ENCODE measurements at regions not wholly inside any gene's neighbourhood (a gene's known extent, or its start where the extent isn't known, plus 50 kb on each side); places are given as distances from the start of the nearest gene placed in this dataset.

DNA sequence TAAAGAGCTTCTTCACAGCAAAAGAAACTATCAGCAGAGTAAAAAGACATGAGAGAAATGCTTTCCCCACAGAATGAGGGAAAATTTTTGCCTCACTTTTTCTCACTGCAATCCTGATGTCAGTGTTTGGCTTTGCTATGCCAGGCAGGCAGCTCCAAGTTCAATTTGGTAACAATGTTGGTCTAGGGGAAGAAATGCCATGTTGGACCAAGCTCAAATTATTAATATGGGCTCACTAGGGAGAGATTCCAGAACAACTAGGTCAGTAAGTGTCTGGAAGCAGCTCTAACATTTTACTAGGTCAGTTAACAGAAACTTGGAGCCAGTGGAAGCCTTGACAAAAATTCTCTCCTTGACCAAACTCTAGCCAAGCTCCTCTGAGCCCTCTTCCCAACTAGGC lies 95.4 kb downstream of the NAF1 start:
- Histone ChIP-seq H3K27me3 (ENCODE audit: control insufficient read depth, insufficient read depth, low read length) (no peaks in the 10 kb centered on the region), H3K36me3 (ENCODE audit: control insufficient read depth, insufficient read depth, low read length) (no peaks in the 10 kb centered on the region), H3K4me3 (ENCODE audit: low read depth in 2 of 2, low read length in 2 of 2) (no peak overlapping the region), H3K4me1 (ENCODE audit: control insufficient read depth, insufficient read depth, low read length) (no peaks in the 10 kb centered on the region), H3K9me3 (ENCODE audit: control insufficient read depth, insufficient read depth, low read depth, low read length) (no peaks in the 10 kb centered on the region), H3K27ac (ENCODE audit: low read length) (no peak overlapping the region)
- DNase-seq (ENCODE audit: low read depth, low spot score) = no peak
- ChIA-PET CTCF (no interaction called here), POLR2A (no interaction called here)
- no peak for TF ChIP-seq SIN3A (IDR thresholded peaks at IDR 0.05; ENCODE audit: borderline replicate concordance, insufficient read depth, low read depth, low read length)
- TF ChIP-seq, protein P1, sequence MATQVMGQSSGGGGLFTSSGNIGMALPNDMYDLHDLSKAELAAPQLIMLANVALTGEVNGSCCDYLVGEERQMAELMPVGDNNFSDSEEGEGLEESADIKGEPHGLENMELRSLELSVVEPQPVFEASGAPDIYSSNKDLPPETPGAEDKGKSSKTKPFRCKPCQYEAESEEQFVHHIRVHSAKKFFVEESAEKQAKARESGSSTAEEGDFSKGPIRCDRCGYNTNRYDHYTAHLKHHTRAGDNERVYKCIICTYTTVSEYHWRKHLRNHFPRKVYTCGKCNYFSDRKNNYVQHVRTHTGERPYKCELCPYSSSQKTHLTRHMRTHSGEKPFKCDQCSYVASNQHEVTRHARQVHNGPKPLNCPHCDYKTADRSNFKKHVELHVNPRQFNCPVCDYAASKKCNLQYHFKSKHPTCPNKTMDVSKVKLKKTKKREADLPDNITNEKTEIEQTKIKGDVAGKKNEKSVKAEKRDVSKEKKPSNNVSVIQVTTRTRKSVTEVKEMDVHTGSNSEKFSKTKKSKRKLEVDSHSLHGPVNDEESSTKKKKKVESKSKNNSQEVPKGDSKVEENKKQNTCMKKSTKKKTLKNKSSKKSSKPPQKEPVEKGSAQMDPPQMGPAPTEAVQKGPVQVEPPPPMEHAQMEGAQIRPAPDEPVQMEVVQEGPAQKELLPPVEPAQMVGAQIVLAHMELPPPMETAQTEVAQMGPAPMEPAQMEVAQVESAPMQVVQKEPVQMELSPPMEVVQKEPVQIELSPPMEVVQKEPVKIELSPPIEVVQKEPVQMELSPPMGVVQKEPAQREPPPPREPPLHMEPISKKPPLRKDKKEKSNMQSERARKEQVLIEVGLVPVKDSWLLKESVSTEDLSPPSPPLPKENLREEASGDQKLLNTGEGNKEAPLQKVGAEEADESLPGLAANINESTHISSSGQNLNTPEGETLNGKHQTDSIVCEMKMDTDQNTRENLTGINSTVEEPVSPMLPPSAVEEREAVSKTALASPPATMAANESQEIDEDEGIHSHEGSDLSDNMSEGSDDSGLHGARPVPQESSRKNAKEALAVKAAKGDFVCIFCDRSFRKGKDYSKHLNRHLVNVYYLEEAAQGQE (IDR thresholded peaks at IDR 0.05; ENCODE audit: insufficient read depth in 1 of 2, low read depth in 2 of 2, low read length in 1 of 2) = no peak
- TF ChIP-seq TCF7L2 (IDR thresholded peaks at IDR 0.05; ENCODE audit: low read depth, low read length) = no peak
- no peak for TF ChIP-seq POLR2AphosphoS5 (IDR thresholded peaks at IDR 0.05; ENCODE audit: low read depth, low read length)
- TF ChIP-seq, protein P2, sequence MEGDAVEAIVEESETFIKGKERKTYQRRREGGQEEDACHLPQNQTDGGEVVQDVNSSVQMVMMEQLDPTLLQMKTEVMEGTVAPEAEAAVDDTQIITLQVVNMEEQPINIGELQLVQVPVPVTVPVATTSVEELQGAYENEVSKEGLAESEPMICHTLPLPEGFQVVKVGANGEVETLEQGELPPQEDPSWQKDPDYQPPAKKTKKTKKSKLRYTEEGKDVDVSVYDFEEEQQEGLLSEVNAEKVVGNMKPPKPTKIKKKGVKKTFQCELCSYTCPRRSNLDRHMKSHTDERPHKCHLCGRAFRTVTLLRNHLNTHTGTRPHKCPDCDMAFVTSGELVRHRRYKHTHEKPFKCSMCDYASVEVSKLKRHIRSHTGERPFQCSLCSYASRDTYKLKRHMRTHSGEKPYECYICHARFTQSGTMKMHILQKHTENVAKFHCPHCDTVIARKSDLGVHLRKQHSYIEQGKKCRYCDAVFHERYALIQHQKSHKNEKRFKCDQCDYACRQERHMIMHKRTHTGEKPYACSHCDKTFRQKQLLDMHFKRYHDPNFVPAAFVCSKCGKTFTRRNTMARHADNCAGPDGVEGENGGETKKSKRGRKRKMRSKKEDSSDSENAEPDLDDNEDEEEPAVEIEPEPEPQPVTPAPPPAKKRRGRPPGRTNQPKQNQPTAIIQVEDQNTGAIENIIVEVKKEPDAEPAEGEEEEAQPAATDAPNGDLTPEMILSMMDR (IDR thresholded peaks at IDR 0.05) = no peak
- ATAC-seq = no peak
- no TSS peak for BruUV-seq (replicated peaks)
- intact Hi-C loops (cut with micrococcal nuclease; ENCODE audit: unreplicated experiment) = no loop called here
- in situ Hi-C loops (cut with HindIII; ENCODE audit: low pct_unique_long_range_greater_than_20kb, low sequenced_read_pairs) = no loop called here

DNA sequence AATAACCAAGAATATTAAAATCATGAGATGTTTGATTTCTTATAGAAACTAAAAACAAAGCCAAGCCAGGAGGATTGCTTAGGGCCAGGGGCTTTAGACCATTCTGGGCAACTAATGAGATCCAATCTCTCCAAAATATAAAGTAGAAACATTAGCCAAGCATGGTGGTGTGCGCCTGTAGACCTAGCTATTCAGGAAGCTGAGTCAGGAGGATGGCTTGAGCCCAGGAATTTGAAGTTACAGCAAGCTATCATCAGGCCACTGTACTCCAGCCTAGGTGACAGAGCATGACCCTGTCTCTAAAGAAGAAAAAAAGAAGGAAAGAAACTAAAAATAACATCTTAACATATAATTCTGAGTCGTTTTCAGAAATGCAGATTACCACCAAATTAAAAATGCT lies 96.7 kb downstream of the NAF1 start:
- ChIA-PET CTCF (no interaction called here), POLR2A (no interaction called here)
- no peaks in the 10 kb centered on the region for H3K36me3 ChIP-seq (ENCODE audit: control insufficient read depth, insufficient read depth, low read length)
- no TSS peak for BruUV-seq (replicated peaks)
- TF ChIP-seq SIN3A (IDR thresholded peaks at IDR 0.05; ENCODE audit: borderline replicate concordance, insufficient read depth, low read depth, low read length) = no peak
- TF ChIP-seq, protein P1 (IDR thresholded peaks at IDR 0.05; ENCODE audit: insufficient read depth in 1 of 2, low read depth in 2 of 2, low read length in 1 of 2) = no peak
- TF ChIP-seq, protein P2 (IDR thresholded peaks at IDR 0.05) = no peak
- TF ChIP-seq POLR2AphosphoS5 (IDR thresholded peaks at IDR 0.05; ENCODE audit: low read depth, low read length) = no peak
- no peak for TF ChIP-seq TCF7L2 (IDR thresholded peaks at IDR 0.05; ENCODE audit: low read depth, low read length)
- intact Hi-C loops (cut with micrococcal nuclease; ENCODE audit: unreplicated experiment) = no loop called here
- ATAC-seq (no peak), DNase-seq (ENCODE audit: low read depth, low spot score) (no peak)
- in situ Hi-C loops (cut with HindIII; ENCODE audit: low pct_unique_long_range_greater_than_20kb, low sequenced_read_pairs) = no loop called here
- H3K27ac ChIP-seq (ENCODE audit: low read length) = no peak overlapping the region
- no peaks in the 10 kb centered on the region for H3K27me3 ChIP-seq (ENCODE audit: control insufficient read depth, insufficient read depth, low read length)
- H3K4me1 ChIP-seq (ENCODE audit: control insufficient read depth, insufficient read depth, low read length) = no peaks in the 10 kb centered on the region
- no peak overlapping the region for H3K4me3 ChIP-seq (ENCODE audit: low read depth in 2 of 2, low read length in 2 of 2)
- H3K9me3 ChIP-seq (ENCODE audit: control insufficient read depth, insufficient read depth, low read depth, low read length) = no peaks in the 10 kb centered on the region

Data from Panc1 (cell line).